ENCODE measurements at regions not wholly inside any gene's neighbourhood (a gene's known extent, or its start where the extent isn't known, plus 50 kb on each side); places are given as distances from the start of the nearest gene placed in this dataset.

GRCh38 chr2:225938991-225939390 lies 539.5 kb downstream of the NYAP2 start:
- H3K23me2 ChIP-seq (ENCODE audit: insufficient read length, low read depth, low read length, poor library complexity, severe bottlenecking), result no peaks in the 10 kb centered on the region
- no peak overlapping the region for H4K91ac ChIP-seq (ENCODE audit: insufficient read length, low read depth, low read length)
- H3K18ac ChIP-seq (ENCODE audit: insufficient read length, low read depth, low read length), result no peak overlapping the region
- no CpG with 5 or more reads among the region's 1 CpG for WGBS (ENCODE audit: extremely low coverage, insufficient read length, low lambda C conversion rate)
- H3K27ac ChIP-seq (ENCODE audit: insufficient read length, low read depth, low read length), result no peak overlapping the region
- Mint-ChIP-seq H3K4me3 (no peak overlapping the region), H3K36me3 (ENCODE audit: insufficient read depth in 1 of 3, low read depth in 3 of 3) (no peaks in the 10 kb centered on the region; a peak in 1 of 7 replicates), H3K27ac (no peak overlapping the region), H3K27me3 (ENCODE audit: low read depth) (no peaks in the 10 kb centered on the region), H3K4me1 (no peaks in the 10 kb centered on the region), H3K9me3 (no peaks in the 10 kb centered on the region)
- DNase-seq, result no peak
- H3K9ac ChIP-seq (ENCODE audit: extremely low read depth, insufficient read length, low read length), result no peak overlapping the region
- no peak overlapping the region for H2BK20ac ChIP-seq (ENCODE audit: low read depth, low read length, poor library complexity, severe bottlenecking)
- H2BK120ac ChIP-seq (ENCODE audit: low read depth, low read length, poor library complexity, severe bottlenecking), result no peak overlapping the region
- H2AK5ac ChIP-seq (ENCODE audit: insufficient read length, low read length), result no peak overlapping the region
- H2BK5ac ChIP-seq (ENCODE audit: insufficient read length, low read length), result no peak overlapping the region
- H4K20me1 ChIP-seq (ENCODE audit: control insufficient read depth, insufficient read depth, insufficient read length), result no peaks in the 10 kb centered on the region
- H3K14ac ChIP-seq (ENCODE audit: insufficient read depth, low read length), result no peak overlapping the region
- no peak overlapping the region for H3K23ac ChIP-seq (ENCODE audit: insufficient read length, low read depth, low read length)
- no peak overlapping the region for H4K8ac ChIP-seq (replicated peaks; ENCODE audit: insufficient read length, low read depth, low read length)
- no peak overlapping the region for H4K5ac ChIP-seq (ENCODE audit: insufficient read length, low read depth, low read length)
- H3T11ph ChIP-seq (ENCODE audit: low read length), result no peak overlapping the region
- H3K4me2 ChIP-seq (ENCODE audit: insufficient read depth, insufficient read length, low read length), result no peak overlapping the region
- no peak overlapping the region for H3K56ac ChIP-seq (ENCODE audit: insufficient read length, low read depth, low read length)
- H2BK12ac ChIP-seq (ENCODE audit: insufficient read length, low read depth, low read length), result no peak overlapping the region
- no peak overlapping the region for H2BK15ac ChIP-seq (ENCODE audit: low read depth, low read length)
- H3K9me3 ChIP-seq (ENCODE audit: control insufficient read depth, low read depth, low read length), result no peaks in the 10 kb centered on the region
- H3K79me1 ChIP-seq (ENCODE audit: insufficient read depth, low read depth, low read length, poor library complexity, severe bottlenecking), result no peaks in the 10 kb centered on the region
- H2AFZ ChIP-seq (ENCODE audit: low read length), result no peak overlapping the region
- H3K4ac ChIP-seq (ENCODE audit: low read depth, low read length), result no peak overlapping the region
- no peaks in the 10 kb centered on the region for H3K27me3 ChIP-seq (ENCODE audit: insufficient read depth, low read length)
- H3K79me2 ChIP-seq (ENCODE audit: insufficient read depth, low read length), result no peaks in the 10 kb centered on the region
- no peak for TF ChIP-seq CTCF (conservative IDR thresholded peaks at IDR 0.05)
- no peaks in the 10 kb centered on the region for H3K4me1 ChIP-seq (ENCODE audit: insufficient read depth, low read length)

Measured in H9 (cell line).